M059J (cell line): ENCODE measurements at regions not wholly inside any gene's neighbourhood (a gene's known extent, or its start where the extent isn't known, plus 50 kb on each side); places are given as distances from the start of the nearest gene placed in this dataset.

Experiments
- DNase-seq: peaks from one replicate; pipeline ENCODE4 v3.0.0-alpha.2; 2012; ENCODE audit warnings: low read depth

- DNase-seq, result no peak
Measured at GRCh38 chr5:53219174-53219573, 109.6 kb upstream of the MOCS2 start.

GRCh38 chr5:53219610-53220009, 110.1 kb upstream of the MOCS2 start:
- no peak for DNase-seq

- no peak for DNase-seq
Measured at GRCh38 chr5:53233645-53234405, 124.3 kb upstream of the MOCS2 start.

- no peak for DNase-seq
Measured at GRCh38 chr5:53236683-53237082, 127.1 kb upstream of the MOCS2 start.

- DNase-seq, result no peak
Measured at GRCh38 chr5:53237876-53238275, 128.3 kb upstream of the MOCS2 start.

GRCh38 chr5:53239301-53239990, 129.9 kb upstream of the MOCS2 start:
- no peak for DNase-seq

GRCh38 chr5:53240661-53241060, 131.1 kb upstream of the MOCS2 start:
- DNase-seq, result no peak

- no peak for DNase-seq
Measured at GRCh38 chr5:53241572-53241971, 132.0 kb upstream of the MOCS2 start.

- DNase-seq, result no peak
Measured at GRCh38 chr5:53243403-53243802, 133.8 kb upstream of the MOCS2 start.

- peak; percentile 91 for DNase-seq
Measured at GRCh38 chr5:53246042-53246836, 136.7 kb upstream of the MOCS2 start.

- peak; percentile 94 for DNase-seq
Measured at GRCh38 chr5:53249529-53250200, 140.1 kb upstream of the MOCS2 start.

GRCh38 chr5:53250201-53250550, 140.6 kb upstream of the MOCS2 start:
- DNase-seq, result no peak

GRCh38 chr5:53253421-53253871, 143.9 kb upstream of the MOCS2 start:
- DNase-seq, result peak; percentile 94

- peak; percentile 82 for DNase-seq
Measured at GRCh38 chr5:53256746-53257145, 147.2 kb upstream of the MOCS2 start.

GRCh38 chr5:53257806-53258373, 148.3 kb upstream of the MOCS2 start:
- DNase-seq, result no peak

- DNase-seq, result no peak
Measured at GRCh38 chr5:53259176-53259575, 149.6 kb upstream of the MOCS2 start.

GRCh38 chr5:53260446-53260845, 150.9 kb upstream of the MOCS2 start:
- DNase-seq, result no peak

- DNase-seq, result peak; percentile 60
Measured at GRCh38 chr5:53261245-53261644, 151.7 kb upstream of the MOCS2 start.

GRCh38 chr5:53262348-53262970, 152.9 kb upstream of the MOCS2 start:
- no peak for DNase-seq

GRCh38 chr5:53263151-53263550, 153.6 kb upstream of the MOCS2 start:
- DNase-seq, result no peak

GRCh38 chr5:53265043-53265442, 155.5 kb upstream of the MOCS2 start:
- no peak for DNase-seq
